Sigmoid colon (tissue), 6 donors: ENCODE measurements at regions not wholly inside any gene's neighbourhood (a gene's known extent, or its start where the extent isn't known, plus 50 kb on each side); places are given as distances from the start of the nearest gene placed in this dataset.

Source experiments
- DNase-seq: peaks from one replicate; pipeline ENCODE4 v3.0.0-alpha.2; 2019
- H3K27ac ChIP-seq, 4 donors: fragments of 200-600 bp; sonication (generic); one replicate each; pipeline ENCODE4 v1.5.1; 2016 to 2019; ENCODE audit warnings: mild to moderate bottlenecking in 1 of 4
- H3K27me3 ChIP-seq, 3 donors: fragments of 200-600 bp; sonication (generic); one replicate each; pipeline ENCODE4 v1.5.1; 2019; ENCODE audit warnings: mild to moderate bottlenecking in 1 of 3
- H3K36me3 ChIP-seq, 4 donors: fragments of 200-600 bp; sonication (generic); one replicate each; pipeline ENCODE4 v1.5.1; 2016 to 2019
- H3K4me1 ChIP-seq, 4 donors: fragments of 200-600 bp; sonication (generic); one replicate each; pipeline ENCODE4 v1.5.1; 2017 to 2019
- H3K4me3 ChIP-seq, 4 donors: fragments of 200-600 bp; sonication (generic); one replicate each; pipeline ENCODE4 v1.5.1; 2017 to 2019; ENCODE audit warnings: mild to moderate bottlenecking in 2 of 4, moderate library complexity in 1 of 4
- H3K9me3 ChIP-seq, 4 donors: fragments of 200-600 bp in 3 of 4; sonication (generic) in 3 of 4; one replicate each; pipeline versions ENCODE4 v1.5.1 to v1.6.1; 2013 to 2019
- CTCF ChIP-seq, 4 experiments: fragments of 450-650 bp in 3 of 4; fragments of 200-600 bp in 1 of 4; IDR thresholded peaks; one replicate each; pipeline ENCODE4 v1.5.1; 2016 to 2019; ENCODE audit warnings: antibody characterized with exemption in 4 of 4, mild to moderate bottlenecking in 3 of 4, moderate library complexity in 2 of 4
- EP300 ChIP-seq, 4 donors: sonication (generic); formaldehyde crosslinking; IDR thresholded peaks; one replicate each; pipeline ENCODE4 v1.6.1; 2017; ENCODE audit warnings: antibody characterized with exemption in 4 of 4
- POLR2A ChIP-seq, 2 donors: fragments of 450-650 bp; IDR thresholded peaks; one replicate each; pipeline ENCODE4 v1.6.1; 2016; ENCODE audit warnings: antibody characterized with exemption in 2 of 2, mild to moderate bottlenecking in 2 of 2, moderate library complexity in 2 of 2
- POLR2AphosphoS5 ChIP-seq, 4 donors: sonication (generic); formaldehyde crosslinking; IDR thresholded peaks; one replicate each; pipeline ENCODE4 v1.6.1; 2017; ENCODE audit warnings: antibody characterized with exemption in 4 of 4
- WGBS, 2 donors: extraction: QIAGEN DNeasy Blood & Tissue Kit; methylation state at CpG; one replicate each; pipeline ENCODE4 v1.1.7; 2013; 5-methylcytosine and 5-hydroxymethylcytosine counted together
- intact Hi-C: fragments of 100-400 bp; cut with DNase I; formaldehyde crosslinking; loops from one replicate; pipeline ENCODE4 v1.15.1; 2023
- donor health status: healthy with polysubstance abuse.
- donor health status: healthy.

GRCh38 chr7:57328963-57329362 lies 121.0 kb upstream of the ZNF716 start:
- TF ChIP-seq EP300 (IDR thresholded peaks at IDR 0.05) (no peak), POLR2AphosphoS5 (IDR thresholded peaks at IDR 0.05) (no peak), POLR2A (IDR thresholded peaks at IDR 0.05) (no peak), CTCF (IDR thresholded peaks at IDR 0.05) (no peak)
- Histone ChIP-seq H3K27me3 (no peaks in the 10 kb centered on the region), H3K4me1 (no peaks in the 10 kb centered on the region), H3K9me3 (peaks cover 0 to 13% (median 4%) of the 10 kb centered on the region in 4 donors), H3K4me3 (no peak overlapping the region), H3K36me3 (no peaks in the 10 kb centered on the region), H3K27ac (no peak overlapping the region)
- no peak for DNase-seq
- intact Hi-C loops: no loop called here
- WGBS, 2 donors: 53 to 70% methylated on average over 3 of the region's 3 CpGs

- peaks cover 0 to 14% (median 0%) of the 10 kb centered on the region in 4 donors for H3K9me3 ChIP-seq
- H3K4me3 ChIP-seq: no peak overlapping the region
- no peak for DNase-seq
- intact Hi-C loops: no loop called here
- H3K27ac ChIP-seq: no peak overlapping the region
- H3K27me3 ChIP-seq: no peaks in the 10 kb centered on the region
- no peak for TF ChIP-seq POLR2AphosphoS5 (IDR thresholded peaks at IDR 0.05)
- TF ChIP-seq CTCF (IDR thresholded peaks at IDR 0.05): no peak
- no peaks in the 10 kb centered on the region for H3K36me3 ChIP-seq
- 72 to 79% methylated on average over 11 of the region's 11 CpGs for WGBS, 2 donors
- H3K4me1 ChIP-seq: no peaks in the 10 kb centered on the region
Measured at GRCh38 chr7:57339198-57339944, 110.6 kb upstream of the ZNF716 start.

GRCh38 chr7:57342954-57343353 lies 107.0 kb upstream of the ZNF716 start:
- intact Hi-C loops: no loop called here
- Histone ChIP-seq H3K27ac (no peak overlapping the region), H3K9me3 (peaks cover 0 to 11% (median 0%) of the 10 kb centered on the region in 4 donors), H3K4me3 (no peak overlapping the region), H3K27me3 (no peaks in the 10 kb centered on the region), H3K36me3 (no peaks in the 10 kb centered on the region), H3K4me1 (no peaks in the 10 kb centered on the region)
- DNase-seq: no peak
- 82 to 87% methylated on average over 5 of the region's 5 CpGs for WGBS, 2 donors
- TF ChIP-seq POLR2A (IDR thresholded peaks at IDR 0.05) (no peak), CTCF (IDR thresholded peaks at IDR 0.05) (no peak), EP300 (IDR thresholded peaks at IDR 0.05) (no peak), POLR2AphosphoS5 (IDR thresholded peaks at IDR 0.05) (no peak)

- intact Hi-C loops: no loop called here
- Histone ChIP-seq H3K27ac (no peak overlapping the region), H3K4me3 (no peak overlapping the region), H3K4me1 (no peaks in the 10 kb centered on the region), H3K27me3 (no peaks in the 10 kb centered on the region), H3K9me3 (peaks cover 0 to 13% (median 0%) of the 10 kb centered on the region in 4 donors), H3K36me3 (no peaks in the 10 kb centered on the region)
- WGBS, 2 donors: 72 to 75% methylated on average over 15 of the region's 15 CpGs
- no peak for TF ChIP-seq POLR2A (IDR thresholded peaks at IDR 0.05)
- no peak for TF ChIP-seq CTCF (IDR thresholded peaks at IDR 0.05)
- no peak for TF ChIP-seq POLR2AphosphoS5 (IDR thresholded peaks at IDR 0.05)
- no peak for TF ChIP-seq EP300 (IDR thresholded peaks at IDR 0.05)
- DNase-seq: no peak
Measured at GRCh38 chr7:57343901-57344622, 105.9 kb upstream of the ZNF716 start.
